ENCODE measurements at regions not wholly inside any gene's neighbourhood (a gene's known extent, or its start where the extent isn't known, plus 50 kb on each side); places are given as distances from the start of the nearest gene placed in this dataset.
"Not testable (repeated sequence)": the region's sequence is repeated elsewhere in the genome, so short reads cannot be mapped to it uniquely, and the experiment has no call there.

- DNase-seq (ENCODE audit: low read depth, low spot score) = no peak
- H3K27ac ChIP-seq = no peak overlapping the region
These were observed 719.4 kb downstream of the RERGL start for GRCh38 chr12:17370621-17371020.

GRCh38 chr12:17369556-17369955 lies 720.4 kb downstream of the RERGL start:
- no peak overlapping the region for H3K27ac ChIP-seq
- no peak for DNase-seq (ENCODE audit: low read depth, low spot score)

GRCh38 chr12:17361224-17361623 lies 728.8 kb downstream of the RERGL start:
- no peak overlapping the region for H3K27ac ChIP-seq
- DNase-seq (ENCODE audit: low read depth, low spot score) = no peak

GRCh38 chr12:17358835-17359234 lies 731.2 kb downstream of the RERGL start:
- DNase-seq (ENCODE audit: low read depth, low spot score) = no peak
- no peak overlapping the region for H3K27ac ChIP-seq

GRCh38 chr12:17357396-17357795 lies 732.6 kb downstream of the RERGL start:
- no peak overlapping the region for H3K27ac ChIP-seq
- no peak for DNase-seq (ENCODE audit: low read depth, low spot score)

GRCh38 chr12:17352164-17352563 lies 737.8 kb downstream of the RERGL start:
- no peak for DNase-seq (ENCODE audit: low read depth, low spot score)
- H3K27ac ChIP-seq = no peak overlapping the region

GRCh38 chr12:17348311-17348710 lies 741.7 kb downstream of the RERGL start:
- no peak for DNase-seq (ENCODE audit: low read depth, low spot score)
- H3K27ac ChIP-seq = no peak overlapping the region

- no peak overlapping the region for H3K27ac ChIP-seq
- no peak for DNase-seq (ENCODE audit: low read depth, low spot score)
These were observed 738.7 kb upstream of the LMO3 start for GRCh38 chr12:17344649-17345048.

- DNase-seq (ENCODE audit: low read depth, low spot score) = no peak
- no peak overlapping the region for H3K27ac ChIP-seq
These were observed 736.5 kb upstream of the LMO3 start for GRCh38 chr12:17342381-17342961.

GRCh38 chr12:17335487-17335886 lies 729.5 kb upstream of the LMO3 start:
- no peak for DNase-seq (ENCODE audit: low read depth, low spot score)
- H3K27ac ChIP-seq = no peak overlapping the region

- DNase-seq (ENCODE audit: low read depth, low spot score) = no peak
- no peak overlapping the region for H3K27ac ChIP-seq
These were observed 728.8 kb upstream of the LMO3 start for GRCh38 chr12:17334784-17335183.

- no peak for DNase-seq (ENCODE audit: low read depth, low spot score)
- H3K27ac ChIP-seq = no peak overlapping the region
These were observed 727.3 kb upstream of the LMO3 start for GRCh38 chr12:17333287-17333686.

- DNase-seq (ENCODE audit: low read depth, low spot score) = no peak
- no peak overlapping the region for H3K27ac ChIP-seq
These were observed 720.7 kb upstream of the LMO3 start for GRCh38 chr12:17326649-17327048.

- no peak overlapping the region for H3K27ac ChIP-seq
- DNase-seq (ENCODE audit: low read depth, low spot score) = no peak
These were observed 716.1 kb upstream of the LMO3 start for GRCh38 chr12:17322090-17322489.

- no peak overlapping the region for H3K27ac ChIP-seq
- DNase-seq (ENCODE audit: low read depth, low spot score) = no peak
These were observed 698.8 kb upstream of the LMO3 start for GRCh38 chr12:17304503-17305347.

GRCh38 chr12:17302001-17302400 lies 696.0 kb upstream of the LMO3 start:
- DNase-seq (ENCODE audit: low read depth, low spot score) = no peak
- H3K27ac ChIP-seq = no peak overlapping the region

- DNase-seq (ENCODE audit: low read depth, low spot score) = no peak
- no peak overlapping the region for H3K27ac ChIP-seq
These were observed 695.6 kb upstream of the LMO3 start for GRCh38 chr12:17301544-17301943.

GRCh38 chr12:17296882-17297281 lies 690.9 kb upstream of the LMO3 start:
- H3K27ac ChIP-seq = no peak overlapping the region
- no peak for DNase-seq (ENCODE audit: low read depth, low spot score)

- no peak for DNase-seq (ENCODE audit: low read depth, low spot score)
- H3K27ac ChIP-seq = no peak overlapping the region
These were observed 680.9 kb upstream of the LMO3 start for GRCh38 chr12:17286874-17287273.

- DNase-seq (ENCODE audit: low read depth, low spot score) = no peak
- H3K27ac ChIP-seq = no peak overlapping the region
These were observed 678.9 kb upstream of the LMO3 start for GRCh38 chr12:17284873-17285272.

GRCh38 chr12:17283563-17283962 lies 677.6 kb upstream of the LMO3 start:
- no peak for DNase-seq (ENCODE audit: low read depth, low spot score)
- no peak overlapping the region for H3K27ac ChIP-seq

- DNase-seq (ENCODE audit: low read depth, low spot score); H3K27ac ChIP-seq: not testable (repeated sequence)
These were observed 676.2 kb upstream of the LMO3 start for GRCh38 chr12:17282169-17282568.

Data from epithelial cell of prostate (primary cell).